Hepatic stellate cell (primary cell): ENCODE measurements at regions not wholly inside any gene's neighbourhood (a gene's known extent, or its start where the extent isn't known, plus 50 kb on each side); places are given as distances from the start of the nearest gene placed in this dataset.
"Not testable (repeated sequence)": the region's sequence is repeated elsewhere in the genome, so short reads cannot be mapped to it uniquely, and the experiment has no call there.

Source experiments
- DNase-seq: peaks from one replicate; pipeline ENCODE4 v3.0.0; 2011; ENCODE audit warnings: low spot score

- no peak for DNase-seq
Observed at GRCh38 chr13:97724450-97724849, 229.0 kb upstream of the IPO5 start.

- DNase-seq = no peak
Observed at GRCh38 chr13:97726664-97727280, 226.7 kb upstream of the IPO5 start.

- DNase-seq = no peak
Observed at GRCh38 chr13:97727991-97728390, 225.5 kb upstream of the IPO5 start.

- no peak for DNase-seq
Observed at GRCh38 chr13:97736436-97736835, 217.0 kb upstream of the IPO5 start.

GRCh38 chr13:97742084-97742483 is 211.4 kb upstream of the IPO5 start:
- DNase-seq = no peak

- DNase-seq = peak; percentile 7
Observed at GRCh38 chr13:97743938-97744337, 209.5 kb upstream of the IPO5 start.

GRCh38 chr13:97746649-97747048 is 206.8 kb upstream of the IPO5 start:
- no peak for DNase-seq

- no peak for DNase-seq
Observed at GRCh38 chr13:97749174-97749573, 204.3 kb upstream of the IPO5 start.

- no peak for DNase-seq
Observed at GRCh38 chr13:97751477-97751876, 202.0 kb upstream of the IPO5 start.

- no peak for DNase-seq
Observed at GRCh38 chr13:97752961-97753668, 200.4 kb upstream of the IPO5 start.

- DNase-seq = no peak
Observed at GRCh38 chr13:97753942-97754670, 199.4 kb upstream of the IPO5 start.

GRCh38 chr13:97757807-97758206 is 195.7 kb upstream of the IPO5 start:
- DNase-seq = no peak

- DNase-seq = no peak
Observed at GRCh38 chr13:97758317-97758716, 195.2 kb upstream of the IPO5 start.

- DNase-seq = no peak
Observed at GRCh38 chr13:97761796-97762540, 191.5 kb upstream of the IPO5 start.

GRCh38 chr13:97766749-97767148 is 186.7 kb upstream of the IPO5 start:
- no peak for DNase-seq

- no peak for DNase-seq
Observed at GRCh38 chr13:97768134-97768533, 185.3 kb upstream of the IPO5 start.

GRCh38 chr13:97770231-97770630 is 183.2 kb upstream of the IPO5 start:
- DNase-seq = not testable (repeated sequence)

- not testable (repeated sequence) for DNase-seq
Observed at GRCh38 chr13:97772466-97772865, 181.0 kb upstream of the IPO5 start.

GRCh38 chr13:97774391-97775100 is 178.9 kb upstream of the IPO5 start:
- DNase-seq = not testable (repeated sequence)

- DNase-seq = no peak
Observed at GRCh38 chr13:97780486-97780885, 173.0 kb upstream of the IPO5 start.

- DNase-seq = no peak
Observed at GRCh38 chr13:97781891-97782305, 171.6 kb upstream of the IPO5 start.

- no peak for DNase-seq
Observed at GRCh38 chr13:97786510-97786909, 167.0 kb upstream of the IPO5 start.
